Neuronal stem cell (in vitro differentiated cells): ENCODE measurements at regions not wholly inside any gene's neighbourhood (a gene's known extent, or its start where the extent isn't known, plus 50 kb on each side); places are given as distances from the start of the nearest gene placed in this dataset.

Source experiments
- DNase-seq: peaks from one replicate; pipeline ENCODE4 v3.0.0-alpha.2; 2013; ENCODE audit warnings: low spot score
- H2AFZ ChIP-seq: one replicate; pipeline ENCODE4 v1.6.1; 2013; ENCODE audit warnings: mild to moderate bottlenecking, low read length, inconsistent platforms
- H2AK5ac ChIP-seq: 2 replicates; pipeline ENCODE4 v1.6.1; 2013; ENCODE audit warnings: low read depth, mild to moderate bottlenecking, inconsistent platforms, low read length, moderate library complexity, mixed read lengths
- H2BK120ac ChIP-seq: 2 replicates; pipeline ENCODE4 v1.6.1; 2013; ENCODE audit warnings: low read depth, mild to moderate bottlenecking, inconsistent platforms, low read length, moderate library complexity, mixed read lengths
- H2BK12ac ChIP-seq: one replicate; pipeline ENCODE4 v1.6.1; 2013; ENCODE audit warnings: low read length, inconsistent platforms
- H2BK15ac ChIP-seq: 2 replicates; pipeline ENCODE4 v1.6.1; 2013; ENCODE audit warnings: mild to moderate bottlenecking, low read length, inconsistent platforms, mixed read lengths
- H2BK5ac ChIP-seq: one replicate; pipeline ENCODE4 v1.6.1; 2013; ENCODE audit warnings: inconsistent platforms, mild to moderate bottlenecking, low read length, moderate library complexity
- H3K14ac ChIP-seq: one replicate; pipeline ENCODE4 v1.6.1; 2013; ENCODE audit warnings: low read length, inconsistent platforms
- H3K18ac ChIP-seq: 2 replicates; pipeline ENCODE4 v1.6.1; 2013; ENCODE audit warnings: low read length, inconsistent platforms
- H3K23ac ChIP-seq: 2 replicates; pipeline ENCODE4 v1.6.1; 2013; ENCODE audit warnings: low read depth, mild to moderate bottlenecking, mixed read lengths, low read length, inconsistent platforms; ENCODE audit not compliant: poor library complexity
- H3K27ac ChIP-seq: replicated peaks from 3 replicates; pipeline ENCODE4 v1.5.1; 2013; ENCODE audit warnings: low read length, inconsistent platforms
- H3K27me3 ChIP-seq, 3 experiments: 2 replicates each; pipeline ENCODE4 v1.6.1; 2013; ENCODE audit warnings: low read length in 3 of 3, mild to moderate bottlenecking in 2 of 3, inconsistent platforms in 1 of 3, low read depth in 1 of 3, mixed read lengths in 1 of 3, moderate library complexity in 1 of 3; ENCODE audit not compliant: control insufficient read depth in 3 of 3, insufficient read depth in 3 of 3
- H3K36me3 ChIP-seq, 2 donors: replicated peaks in 1 of 2; 2 replicates each; pipeline ENCODE4 v1.6.1; 2013; ENCODE audit warnings: low read length in 2 of 2; ENCODE audit not compliant: control insufficient read depth in 2 of 2, insufficient read depth in 2 of 2
- H3K4ac ChIP-seq: 2 replicates; pipeline ENCODE4 v1.6.1; 2013; ENCODE audit warnings: inconsistent platforms, mild to moderate bottlenecking, low read length, moderate library complexity
- H3K4me1 ChIP-seq, 2 donors: 1 replicate in 1 of 2; 2 replicates in 1 of 2; pipeline ENCODE4 v1.6.1; 2013; ENCODE audit warnings: low read length in 2 of 2, low read depth in 1 of 2; ENCODE audit not compliant: control insufficient read depth in 2 of 2, insufficient read depth in 1 of 2
- H3K4me2 ChIP-seq: one replicate; pipeline ENCODE4 v1.6.1; 2013; ENCODE audit warnings: mild to moderate bottlenecking, low read length, inconsistent platforms; ENCODE audit not compliant: insufficient read depth, poor library complexity, severe bottlenecking
- H3K4me3 ChIP-seq, 2 donors: 2 replicates each; pipeline ENCODE4 v1.5.1; 2013; ENCODE audit warnings: low read length in 2 of 2, mild to moderate bottlenecking in 2 of 2, inconsistent platforms in 1 of 2, moderate library complexity in 1 of 2
- H3K79me1 ChIP-seq: one replicate; pipeline ENCODE4 v1.6.1; 2013; ENCODE audit warnings: low read depth, mild to moderate bottlenecking, inconsistent platforms, low read length, moderate library complexity
- H3K9ac ChIP-seq: one replicate; pipeline ENCODE4 v1.6.1; 2013; ENCODE audit warnings: mild to moderate bottlenecking, low read depth, low read length, inconsistent platforms; ENCODE audit not compliant: poor library complexity
- H3K9me3 ChIP-seq, 2 donors: replicated peaks in 1 of 2; 2 replicates each; pipeline versions ENCODE3 to v1.6.1; 2013; ENCODE audit warnings: low read length in 2 of 2, mild to moderate bottlenecking in 2 of 2, inconsistent platforms in 1 of 2, low read depth in 1 of 2, mixed read lengths in 1 of 2, moderate library complexity in 1 of 2; ENCODE audit not compliant: control insufficient read depth in 2 of 2, insufficient read depth in 1 of 2
- H4K8ac ChIP-seq: one replicate; pipeline ENCODE4 v1.6.1; 2013; ENCODE audit warnings: low read depth, mild to moderate bottlenecking, inconsistent platforms, low read length, moderate library complexity
- H4K91ac ChIP-seq: one replicate; pipeline ENCODE4 v1.6.1; 2013; ENCODE audit warnings: low read length, low read depth, mild to moderate bottlenecking, inconsistent platforms; ENCODE audit not compliant: poor library complexity
- WGBS, 2 donors: extraction: QIAGEN DNeasy Blood & Tissue Kit; methylation state at CpG; one replicate each; pipeline ENCODE4 v1.1.7; 2013; ENCODE audit warnings: missing lambda C conversion rate in 2 of 2, mixed read lengths in 1 of 2; ENCODE audit not compliant: insufficient read length in 2 of 2, insufficient replicate concordance in 1 of 2; ENCODE audit errors: extremely low coverage in 2 of 2; 5-methylcytosine and 5-hydroxymethylcytosine counted together

DNA sequence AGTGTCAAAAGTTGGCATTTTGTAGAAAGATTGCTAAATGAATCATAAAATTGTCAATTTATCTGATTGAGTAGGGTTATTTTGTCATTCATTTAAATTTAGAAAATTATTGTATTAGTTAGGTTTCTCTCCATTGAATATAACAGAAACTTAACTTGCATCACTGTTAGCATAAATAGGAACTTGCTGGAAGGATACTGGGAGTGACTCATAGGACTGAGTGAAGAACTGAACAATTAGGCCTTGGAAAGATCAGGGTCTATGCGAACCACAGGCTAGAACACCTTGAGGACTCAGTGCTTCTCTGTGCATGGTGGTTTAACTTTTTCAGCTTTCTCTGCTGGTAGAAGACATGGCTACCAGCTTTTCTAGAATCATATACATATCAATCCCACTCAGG is 67.7 kb upstream of the IFNGR1 start:
- H2BK5ac ChIP-seq: no peak overlapping the region
- H3K27ac ChIP-seq: no peak overlapping the region
- H3K9ac ChIP-seq: no peak overlapping the region
- no peak overlapping the region for H3K18ac ChIP-seq
- H3K79me1 ChIP-seq: no peaks in the 10 kb centered on the region
- H3K4ac ChIP-seq: no peak overlapping the region
- H3K9me3 ChIP-seq: no peaks in the 10 kb centered on the region
- no peak overlapping the region for H3K4me3 ChIP-seq
- no peak overlapping the region for H3K23ac ChIP-seq
- no peak for DNase-seq
- no peak overlapping the region for H4K91ac ChIP-seq
- H2AFZ ChIP-seq: no peak overlapping the region
- H4K8ac ChIP-seq: no peak overlapping the region
- H3K4me2 ChIP-seq: no peak overlapping the region
- no CpG with 5 or more reads among the region's 1 CpG for WGBS, 2 donors
- H3K4me1 ChIP-seq: no peaks in the 10 kb centered on the region
- no peak overlapping the region for H2BK120ac ChIP-seq
- no peak overlapping the region for H2AK5ac ChIP-seq
- no peaks in the 10 kb centered on the region for H3K27me3 ChIP-seq
- H3K36me3 ChIP-seq: no peaks in the 10 kb centered on the region
- H2BK15ac ChIP-seq: no peak overlapping the region
- no peak overlapping the region for H2BK12ac ChIP-seq
- H3K14ac ChIP-seq: no peak overlapping the region

DNA sequence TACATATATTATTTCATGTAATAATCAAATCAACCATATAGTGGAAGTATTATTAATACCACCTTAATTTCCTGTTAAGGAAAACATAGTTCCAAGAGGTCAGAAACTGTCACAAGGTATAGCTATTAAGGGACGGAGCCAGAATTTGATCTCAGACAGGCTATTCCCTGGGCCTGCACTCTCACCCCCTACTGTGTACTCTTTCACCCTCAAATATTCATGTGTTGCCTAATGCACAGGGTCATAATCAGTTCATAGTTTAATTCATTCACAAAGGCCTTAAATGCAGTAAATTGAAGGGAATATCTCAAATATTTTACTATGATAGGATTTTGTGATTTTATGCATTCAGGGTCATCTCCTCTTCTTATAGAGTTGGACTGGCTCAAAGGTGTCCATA is 67.2 kb upstream of the IFNGR1 start:
- WGBS, 2 donors: no CpG with 5 or more reads among the region's 1 CpG
- Histone ChIP-seq H4K8ac (no peak overlapping the region), H2AK5ac (no peak overlapping the region), H3K4ac (no peak overlapping the region), H2BK12ac (no peak overlapping the region), H4K91ac (no peak overlapping the region), H2BK15ac (no peak overlapping the region), H2BK5ac (no peak overlapping the region), H3K27me3 (no peaks in the 10 kb centered on the region), H2AFZ (no peak overlapping the region), H3K36me3 (no peaks in the 10 kb centered on the region), H3K14ac (no peak overlapping the region), H2BK120ac (no peak overlapping the region), H3K23ac (no peak overlapping the region), H3K4me3 (no peak overlapping the region), H3K18ac (no peak overlapping the region), H3K27ac (no peak overlapping the region), H3K79me1 (no peaks in the 10 kb centered on the region), H3K4me1 (no peaks in the 10 kb centered on the region), H3K4me2 (no peak overlapping the region), H3K9ac (no peak overlapping the region), H3K9me3 (no peaks in the 10 kb centered on the region)
- DNase-seq: no peak

DNA sequence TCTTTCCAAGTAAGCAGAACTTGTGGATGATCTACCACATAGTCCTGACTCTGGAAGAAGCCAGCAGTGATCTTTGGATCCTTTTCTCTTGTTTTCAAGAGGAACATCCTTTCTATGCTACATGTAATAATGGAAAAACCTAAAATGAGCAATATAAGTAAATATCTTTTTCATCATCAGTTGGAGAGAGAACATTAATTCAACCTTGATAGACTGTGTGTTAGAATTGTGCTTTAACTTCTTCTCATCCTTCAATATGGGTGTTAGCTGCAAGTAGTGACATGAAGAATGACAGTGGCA is 65.6 kb upstream of the IFNGR1 start:
- H2AFZ ChIP-seq: no peak overlapping the region
- H2BK15ac ChIP-seq: no peak overlapping the region
- no peaks in the 10 kb centered on the region for H3K79me1 ChIP-seq
- no peaks in the 10 kb centered on the region for H3K36me3 ChIP-seq
- no peak overlapping the region for H3K23ac ChIP-seq
- H3K4me2 ChIP-seq: no peak overlapping the region
- no peak overlapping the region for H4K8ac ChIP-seq
- H3K27ac ChIP-seq: no peak overlapping the region
- H3K9me3 ChIP-seq: no peaks in the 10 kb centered on the region
- H2BK5ac ChIP-seq: no peak overlapping the region
- no peak for DNase-seq
- H2BK120ac ChIP-seq: no peak overlapping the region
- H2BK12ac ChIP-seq: no peak overlapping the region
- H2AK5ac ChIP-seq: no peak overlapping the region
- no peak overlapping the region for H3K4me3 ChIP-seq
- H3K18ac ChIP-seq: no peak overlapping the region
- peaks cover 0 to 6% (median 0%) of the 10 kb centered on the region in 3 experiments for H3K27me3 ChIP-seq
- no peak overlapping the region for H3K14ac ChIP-seq
- H3K4ac ChIP-seq: no peak overlapping the region
- no peaks in the 10 kb centered on the region for H3K4me1 ChIP-seq
- no peak overlapping the region for H4K91ac ChIP-seq
- no peak overlapping the region for H3K9ac ChIP-seq

DNA sequence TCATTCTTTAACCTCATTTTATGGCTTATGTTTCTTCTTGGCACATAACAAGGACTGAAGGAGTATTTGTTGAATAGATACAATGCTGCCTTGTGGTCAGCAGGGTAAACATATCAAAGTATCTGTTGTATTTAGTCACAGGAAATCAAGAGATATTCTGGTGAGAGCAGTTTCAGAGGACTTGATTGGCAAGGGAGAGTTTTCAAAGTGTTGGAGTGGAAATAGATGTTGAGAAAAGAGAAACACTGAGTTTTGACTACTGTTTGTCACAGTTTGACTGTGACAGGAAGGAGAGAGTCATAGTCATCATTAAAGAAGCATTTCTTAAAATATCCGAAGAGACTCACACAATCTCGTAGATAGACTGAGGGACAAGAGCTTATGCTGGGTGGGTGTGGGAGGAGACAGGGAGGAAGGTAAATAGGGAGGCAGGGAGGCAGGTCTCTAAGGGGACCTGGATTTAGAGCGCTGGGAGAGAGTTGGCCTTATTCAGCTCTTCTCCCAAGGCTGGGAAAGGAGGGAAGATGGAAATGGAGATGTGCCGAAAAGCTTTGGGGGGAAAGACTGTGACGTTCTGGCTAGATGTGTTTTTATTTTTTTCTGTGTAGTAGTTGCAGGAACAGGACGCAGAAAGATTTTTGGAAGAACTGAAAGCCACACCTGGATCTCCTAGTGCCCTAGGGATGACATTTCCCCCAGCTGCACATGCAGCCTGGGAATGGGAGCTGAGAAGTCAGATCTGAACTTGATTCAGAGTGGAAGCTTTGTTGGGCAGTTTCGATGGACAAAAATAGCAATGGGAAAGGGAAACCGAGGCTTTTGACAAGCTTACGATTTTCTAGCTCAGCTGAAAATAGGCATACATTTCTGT is 65.0 kb upstream of the IFNGR1 start:
- H3K36me3 ChIP-seq: no peaks in the 10 kb centered on the region
- no peak overlapping the region for H2AFZ ChIP-seq
- WGBS, 2 donors: no CpG with 5 or more reads among the region's 9 CpGs
- H2BK5ac ChIP-seq: no peak overlapping the region
- H3K23ac ChIP-seq: no peak overlapping the region
- no peaks in the 10 kb centered on the region for H3K79me1 ChIP-seq
- no peak overlapping the region for H3K9ac ChIP-seq
- H2BK15ac ChIP-seq: no peak overlapping the region
- H3K9me3 ChIP-seq: no peaks in the 10 kb centered on the region
- H2BK12ac ChIP-seq: no peak overlapping the region
- H4K91ac ChIP-seq: no peak overlapping the region
- no peak overlapping the region for H3K4me2 ChIP-seq
- H3K14ac ChIP-seq: no peak overlapping the region
- no peak overlapping the region for H2AK5ac ChIP-seq
- H3K27me3 ChIP-seq: peaks cover 0 to 9% (median 0%) of the 10 kb centered on the region in 3 experiments
- no peak overlapping the region for H4K8ac ChIP-seq
- no peak overlapping the region for H3K27ac ChIP-seq
- no peaks in the 10 kb centered on the region for H3K4me1 ChIP-seq
- H3K4ac ChIP-seq: no peak overlapping the region
- no peak overlapping the region for H3K18ac ChIP-seq
- DNase-seq: no peak
- H2BK120ac ChIP-seq: no peak overlapping the region
- no peak overlapping the region for H3K4me3 ChIP-seq
